B cell (primary cell): ENCODE measurements at regions not wholly inside any gene's neighbourhood (a gene's known extent, or its start where the extent isn't known, plus 50 kb on each side); places are given as distances from the start of the nearest gene placed in this dataset.

ENCODE experiments used
- CTCF ChIP-seq: fragments of 200-600 bp; IDR thresholded peaks from one replicate; pipeline ENCODE4 v1.8.0; 2022; ENCODE audit warnings: antibody characterized with exemption, mild to moderate bottlenecking
- EZH2 ChIP-seq: IDR thresholded peaks from 2 replicates; pipeline ENCODE4 v1.6.1; 2012; ENCODE audit warnings: borderline replicate concordance, low read depth, mild to moderate bottlenecking, moderate library complexity, low read length; ENCODE audit not compliant: insufficient read depth, poor library complexity, severe bottlenecking

- no peak for TF ChIP-seq CTCF
- TF ChIP-seq EZH2 = no peak
Measured at GRCh38 chr6:41411961-41412360, 76.6 kb downstream of the NCR2 start.
